ENCODE measurements at regions not wholly inside any gene's neighbourhood (a gene's known extent, or its start where the extent isn't known, plus 50 kb on each side); places are given as distances from the start of the nearest gene placed in this dataset.

GRCh38 chr13:64746845-64747244 is 2483.3 kb downstream of the PCDH9 start:
- TF ChIP-seq CTCF (IDR thresholded peaks at IDR 0.05; ENCODE audit: extremely low read depth in 1 of 2, insufficient read depth in 1 of 2, low read depth in 1 of 2, low read length in 2 of 2) (no peak), FOS (IDR thresholded peaks at IDR 0.05; ENCODE audit: borderline replicate concordance, insufficient read depth, low read length) (no peak)

Measured in endothelial cell of umbilical vein (primary cell).